HG03432 (cell line): ENCODE measurements at regions not wholly inside any gene's neighbourhood (a gene's known extent, or its start where the extent isn't known, plus 50 kb on each side); places are given as distances from the start of the nearest gene placed in this dataset.

Experiments
- ATAC-seq: cut with Tn5 transposase; IDR thresholded peaks from one replicate; pipeline ENCODE4 v1.9.1; 2021; ENCODE audit warnings: mild to moderate bottlenecking, moderate library complexity; ENCODE audit not compliant: unreplicated experiment

DNA sequence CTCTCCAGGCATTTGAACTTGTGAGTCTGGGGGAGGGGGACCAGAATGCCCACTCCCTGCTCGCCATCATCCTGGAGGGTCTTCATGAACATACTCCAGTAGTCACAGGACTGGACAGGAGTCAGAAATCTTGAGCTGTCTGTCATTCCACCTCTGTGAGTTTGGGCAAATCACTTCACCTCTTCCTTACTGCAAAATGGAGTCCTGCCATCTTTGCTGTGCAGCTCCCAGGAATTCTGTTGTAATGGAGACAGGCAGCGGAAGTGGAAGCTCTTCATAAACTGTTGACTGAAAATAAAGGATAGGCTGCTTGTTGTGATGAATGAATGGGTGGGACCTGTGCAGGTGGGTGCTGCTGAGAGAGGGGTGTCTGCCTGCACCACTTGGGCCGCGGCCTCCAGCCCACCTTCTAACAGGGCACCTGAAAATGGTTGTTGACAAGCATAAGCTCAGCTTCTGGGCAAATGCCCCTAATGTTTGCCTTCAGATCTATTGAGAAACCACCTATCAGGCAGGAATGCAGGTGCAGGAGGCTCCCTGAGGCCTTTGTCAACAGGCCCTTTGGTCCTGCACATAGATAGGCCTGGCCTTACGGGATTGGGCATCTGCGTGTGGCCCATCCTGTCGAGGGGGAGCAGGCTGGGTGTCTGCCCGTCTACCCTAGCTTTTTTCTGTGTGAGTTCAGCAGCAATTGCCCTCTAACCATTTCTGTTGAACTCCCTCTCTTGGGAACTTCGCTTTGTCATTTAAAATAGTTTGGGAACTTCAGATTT is 321.0 kb downstream of the RPS6KC1 start:
- no peak for ATAC-seq

- ATAC-seq = peak; percentile 91
These were observed 323.3 kb downstream of the RPS6KC1 start for GRCh38 chr1:213374369-213374768.

- ATAC-seq = no peak
These were observed 324.0 kb downstream of the RPS6KC1 start for GRCh38 chr1:213375002-213375401.

DNA sequence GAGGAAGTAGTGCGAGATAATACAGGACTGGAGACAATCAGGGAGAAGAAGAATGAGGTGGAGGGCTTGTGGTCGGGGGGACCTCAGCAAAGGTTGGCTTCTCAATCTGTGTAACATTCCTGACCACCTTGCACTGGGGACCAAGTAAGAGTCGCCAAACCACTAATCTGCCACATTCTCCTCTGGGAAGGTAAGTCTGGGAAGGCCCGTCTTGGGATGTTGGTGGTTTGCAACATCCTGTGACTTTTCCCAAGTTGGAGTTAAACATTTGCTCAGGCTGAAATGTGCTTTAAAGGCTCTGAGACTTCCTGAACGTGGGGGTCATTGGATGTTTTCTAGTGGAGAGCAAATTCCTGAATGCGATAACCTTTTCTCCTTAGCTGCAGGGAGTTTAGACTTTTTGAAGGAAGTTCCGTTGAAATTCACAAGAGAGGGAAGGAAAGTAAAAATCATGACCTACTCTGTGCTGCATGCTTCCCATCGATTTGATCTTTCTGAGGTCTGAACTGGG is 325.9 kb downstream of the RPS6KC1 start:
- ATAC-seq = no peak

GRCh38 chr1:213380865-213381264 is 329.8 kb downstream of the RPS6KC1 start:
- no peak for ATAC-seq

DNA sequence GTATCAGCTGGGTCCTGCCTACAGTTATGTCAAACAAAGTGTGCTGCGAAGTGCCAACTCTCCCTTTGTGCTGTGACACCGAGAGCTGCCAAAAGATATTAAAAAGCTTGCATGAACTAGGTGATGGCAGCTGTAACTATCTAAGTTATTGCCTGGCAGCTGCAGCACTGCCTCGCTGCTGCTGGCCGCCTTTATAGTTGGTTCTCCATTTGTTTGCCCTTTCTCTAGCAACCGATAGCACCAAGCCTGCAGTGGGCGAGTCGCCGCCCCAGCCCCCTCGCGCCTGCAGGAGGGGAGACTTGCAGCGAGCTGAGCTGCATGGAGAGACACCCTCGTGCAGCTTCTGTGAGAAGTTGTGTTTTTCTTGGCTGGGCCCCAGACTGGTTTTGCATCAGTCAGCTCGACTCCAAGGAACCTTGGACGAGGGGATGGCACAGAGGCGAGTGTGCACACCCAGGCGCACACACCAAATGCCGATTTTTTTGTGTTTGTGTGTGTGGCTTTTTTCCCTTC is 330.6 kb downstream of the RPS6KC1 start:
- ATAC-seq = no peak

- ATAC-seq = no peak
These were observed 332.4 kb downstream of the RPS6KC1 start for GRCh38 chr1:213383465-213383864.

DNA sequence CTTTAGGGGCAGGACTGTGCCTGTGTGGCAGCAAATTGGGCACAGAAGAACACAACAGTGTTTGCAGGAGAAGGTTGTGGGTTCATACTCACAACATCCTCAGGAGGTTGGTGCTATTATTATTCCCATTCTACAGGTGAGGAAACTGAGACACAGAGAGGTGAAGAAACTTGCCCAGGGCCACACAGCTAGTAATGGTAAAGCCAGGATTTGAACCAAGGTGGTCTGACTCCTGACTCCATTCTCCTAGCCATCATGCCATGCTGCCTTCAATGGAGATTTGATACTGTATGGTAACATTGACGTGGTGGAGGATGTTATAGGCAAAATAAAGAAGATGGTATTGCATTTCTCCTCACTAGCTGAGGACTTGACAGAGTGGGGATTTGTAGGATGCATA is 334.2 kb downstream of the RPS6KC1 start:
- no peak for ATAC-seq

GRCh38 chr1:213385806-213386324 is 334.8 kb downstream of the RPS6KC1 start:
- ATAC-seq = no peak

DNA sequence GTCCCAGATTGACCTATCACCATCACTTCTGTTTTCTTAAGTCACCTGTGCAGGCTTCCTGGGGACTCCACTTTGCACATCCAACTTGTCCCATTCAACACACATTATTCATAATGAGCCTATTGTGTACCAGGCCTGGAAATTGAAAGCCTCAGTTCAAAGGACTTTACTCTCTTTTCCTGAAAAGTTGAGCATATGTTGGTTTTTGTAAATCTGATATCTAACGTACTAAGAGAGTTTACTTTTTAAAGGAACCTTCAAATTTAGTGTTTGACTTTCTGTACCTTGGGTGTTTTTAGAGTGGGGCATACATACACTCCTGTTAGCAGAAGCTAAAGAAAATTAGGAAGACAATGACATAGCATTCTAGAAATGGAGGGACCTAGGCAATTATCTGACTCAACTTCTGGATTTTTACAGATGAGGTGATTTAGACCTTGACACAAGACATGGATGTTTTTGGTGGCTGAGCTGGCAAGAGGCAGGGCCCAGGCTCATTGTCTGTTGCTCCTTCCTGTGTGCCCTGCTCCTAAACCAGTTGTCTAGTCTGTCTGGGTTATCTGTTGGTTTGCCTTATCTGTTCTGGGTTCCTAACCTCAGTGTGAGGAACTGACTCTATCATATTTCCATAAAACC is 336.5 kb downstream of the RPS6KC1 start:
- ATAC-seq = no peak

- no peak for ATAC-seq
These were observed 337.2 kb downstream of the RPS6KC1 start for GRCh38 chr1:213388199-213388598.

DNA sequence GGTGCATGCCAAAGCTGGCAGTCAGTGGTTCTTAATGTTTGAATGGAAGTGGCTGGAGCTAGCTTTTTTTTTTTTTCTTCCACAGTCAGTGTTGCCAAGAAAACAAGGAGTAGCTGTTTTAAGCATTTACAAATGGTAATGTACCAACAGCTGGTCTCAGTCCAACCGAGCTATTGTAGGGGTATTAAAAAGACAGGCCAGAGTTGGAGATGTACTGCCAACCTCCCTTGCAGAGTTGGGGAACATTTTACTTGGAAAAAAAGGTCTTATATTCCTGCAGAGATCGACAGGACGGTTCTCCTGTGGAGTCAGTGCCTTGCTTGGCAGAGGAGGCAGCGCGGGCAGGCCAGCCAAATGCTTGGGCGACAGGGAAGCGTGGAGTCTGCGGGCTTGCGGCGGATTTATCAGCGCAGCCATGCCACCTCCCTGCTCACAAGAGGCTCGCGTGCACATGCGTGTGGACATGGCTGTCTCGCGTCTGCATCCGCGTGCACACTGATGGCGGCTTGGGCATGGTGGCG is 338.1 kb downstream of the RPS6KC1 start:
- ATAC-seq = no peak

GRCh38 chr1:213391445-213391844 is 340.4 kb downstream of the RPS6KC1 start:
- ATAC-seq = no peak

- ATAC-seq = no peak
These were observed 342.8 kb downstream of the RPS6KC1 start for GRCh38 chr1:213393860-213394259.

DNA sequence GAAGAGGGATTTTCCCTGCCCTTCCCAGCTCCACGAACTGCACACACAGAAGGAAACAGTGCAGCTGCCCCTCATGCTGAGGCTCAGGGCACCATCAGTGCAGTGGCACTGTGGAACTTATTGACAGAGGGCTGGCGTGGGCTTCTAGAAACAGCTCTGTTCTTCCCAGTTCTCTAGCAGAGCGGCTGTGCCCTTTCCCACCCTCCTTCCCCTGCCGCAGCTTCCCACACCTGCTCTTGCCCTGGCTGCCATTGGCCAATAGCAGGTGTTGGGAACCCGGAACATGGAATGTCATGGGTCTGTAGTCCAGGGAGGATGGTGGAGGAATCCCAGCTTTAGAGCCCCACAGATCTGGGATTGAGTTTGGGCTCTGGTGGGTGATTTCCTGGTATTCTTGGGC is 343.8 kb downstream of the RPS6KC1 start:
- ATAC-seq = no peak

DNA sequence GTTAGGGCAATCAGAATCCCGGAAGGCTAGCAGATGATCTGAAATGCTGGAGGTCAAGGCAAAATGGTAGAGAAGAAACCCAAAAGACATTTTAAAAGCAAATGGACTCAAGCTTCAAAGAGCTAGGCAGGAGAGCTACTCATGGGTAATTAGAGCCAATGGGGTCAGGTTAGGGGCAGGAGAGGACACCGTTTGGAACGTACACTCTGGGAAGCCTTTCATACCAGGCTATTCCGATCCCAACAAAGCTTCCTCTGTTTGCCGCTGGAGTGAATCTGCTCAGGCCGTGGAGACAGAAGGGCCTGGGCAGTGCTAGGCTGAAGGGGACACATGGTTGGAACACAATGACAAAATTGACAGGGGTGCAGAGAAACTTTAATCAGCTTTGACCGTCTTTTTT is 346.6 kb downstream of the RPS6KC1 start:
- no peak for ATAC-seq

DNA sequence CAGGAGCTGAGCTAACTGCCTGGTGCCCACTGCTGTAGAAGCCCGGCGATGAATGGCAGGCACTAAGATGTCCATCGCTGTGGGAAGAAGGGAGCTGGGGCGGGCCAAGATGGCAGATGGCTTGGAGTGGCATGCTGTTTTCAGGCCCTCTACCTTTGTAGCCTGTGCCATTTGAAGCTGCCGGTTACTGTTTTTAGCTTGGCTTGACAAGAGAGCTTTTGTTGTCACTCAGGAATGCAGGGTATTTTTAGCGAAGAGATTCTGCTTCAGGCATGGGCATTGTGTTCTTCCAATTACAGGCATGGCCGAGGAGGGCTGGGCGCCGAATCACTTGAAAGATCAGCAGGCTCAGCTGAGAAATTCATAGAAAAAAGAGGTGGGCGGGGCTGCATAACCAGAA is 348.7 kb downstream of the RPS6KC1 start:
- ATAC-seq = no peak

DNA sequence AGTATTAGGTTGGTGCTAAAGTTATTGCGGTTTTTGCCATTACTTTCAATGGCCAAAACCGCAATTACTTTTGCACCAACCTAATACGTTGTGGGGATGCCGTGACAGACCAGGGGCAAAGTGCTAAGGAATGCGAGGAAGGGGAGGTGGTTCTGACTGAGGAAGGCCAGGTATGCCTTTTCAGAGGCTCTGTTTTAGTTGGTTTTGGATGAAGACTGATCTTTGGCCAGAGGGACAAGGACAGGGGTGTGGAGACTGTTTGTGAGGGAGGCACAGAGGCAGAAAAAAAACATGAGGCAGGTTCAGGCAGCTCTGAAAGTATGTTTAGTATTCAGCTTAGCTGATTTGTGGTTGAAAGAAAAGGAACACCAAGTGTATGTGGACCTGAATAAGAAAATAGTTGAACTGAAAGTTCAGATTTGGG is 358.2 kb downstream of the RPS6KC1 start:
- no peak for ATAC-seq

DNA sequence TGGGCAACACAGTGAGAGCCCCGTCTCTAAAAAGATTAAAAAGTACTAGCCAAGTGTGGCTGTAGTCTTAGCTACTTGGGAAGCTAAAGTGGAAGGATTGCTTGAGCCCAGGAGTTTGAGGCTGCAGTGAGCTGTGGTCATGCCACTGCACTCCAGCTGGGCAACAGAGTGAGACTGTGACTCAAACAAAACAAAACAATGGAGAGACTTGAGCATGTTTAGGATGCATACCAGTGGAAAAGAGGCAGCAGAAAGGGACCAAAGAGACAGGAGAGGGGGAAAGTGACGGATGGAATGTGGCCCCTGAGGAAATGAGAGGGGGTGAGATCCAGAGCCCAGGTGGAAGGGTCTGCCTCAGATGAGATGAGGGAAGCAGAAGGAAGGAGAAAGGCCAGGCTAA is 358.9 kb downstream of the RPS6KC1 start:
- ATAC-seq = no peak

- ATAC-seq = no peak
These were observed 363.3 kb downstream of the RPS6KC1 start for GRCh38 chr1:213414346-213414745.

- no peak for ATAC-seq
These were observed 363.9 kb downstream of the RPS6KC1 start for GRCh38 chr1:213414911-213415310.
